HG03060 (cell line): ENCODE measurements at regions not wholly inside any gene's neighbourhood (a gene's known extent, or its start where the extent isn't known, plus 50 kb on each side); places are given as distances from the start of the nearest gene placed in this dataset.

ENCODE experiments used
- ATAC-seq: cut with Tn5 transposase; IDR thresholded peaks from one replicate; pipeline ENCODE4 v1.9.1; 2021; ENCODE audit warnings: low read depth, moderate number of reproducible peaks; ENCODE audit not compliant: unreplicated experiment

- ATAC-seq: no peak
These were observed 56.6 kb downstream of the SPRY2 start for GRCh38 chr13:80284290-80284689.

DNA sequence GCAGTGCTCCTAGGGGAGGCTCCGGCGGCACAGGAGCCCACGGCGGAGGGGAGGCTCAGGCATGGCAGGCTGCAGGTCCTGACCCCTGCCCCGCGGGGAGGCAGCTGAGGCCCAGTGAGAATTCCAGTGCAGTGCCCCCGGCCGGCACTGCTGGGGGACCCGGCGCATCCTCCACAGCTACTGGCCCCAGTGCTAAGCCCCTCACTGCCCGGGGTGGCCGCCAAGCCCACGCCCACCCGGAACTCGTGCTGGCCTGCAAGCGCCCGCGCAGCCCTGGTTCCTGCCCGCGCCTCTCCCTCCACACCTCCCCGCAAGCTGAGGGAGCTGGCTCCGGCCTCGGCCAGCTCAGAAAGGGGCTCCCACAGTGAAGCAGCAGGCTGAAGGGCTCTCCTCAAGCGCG lies 62.2 kb downstream of the SPRY2 start:
- no peak for ATAC-seq

DNA sequence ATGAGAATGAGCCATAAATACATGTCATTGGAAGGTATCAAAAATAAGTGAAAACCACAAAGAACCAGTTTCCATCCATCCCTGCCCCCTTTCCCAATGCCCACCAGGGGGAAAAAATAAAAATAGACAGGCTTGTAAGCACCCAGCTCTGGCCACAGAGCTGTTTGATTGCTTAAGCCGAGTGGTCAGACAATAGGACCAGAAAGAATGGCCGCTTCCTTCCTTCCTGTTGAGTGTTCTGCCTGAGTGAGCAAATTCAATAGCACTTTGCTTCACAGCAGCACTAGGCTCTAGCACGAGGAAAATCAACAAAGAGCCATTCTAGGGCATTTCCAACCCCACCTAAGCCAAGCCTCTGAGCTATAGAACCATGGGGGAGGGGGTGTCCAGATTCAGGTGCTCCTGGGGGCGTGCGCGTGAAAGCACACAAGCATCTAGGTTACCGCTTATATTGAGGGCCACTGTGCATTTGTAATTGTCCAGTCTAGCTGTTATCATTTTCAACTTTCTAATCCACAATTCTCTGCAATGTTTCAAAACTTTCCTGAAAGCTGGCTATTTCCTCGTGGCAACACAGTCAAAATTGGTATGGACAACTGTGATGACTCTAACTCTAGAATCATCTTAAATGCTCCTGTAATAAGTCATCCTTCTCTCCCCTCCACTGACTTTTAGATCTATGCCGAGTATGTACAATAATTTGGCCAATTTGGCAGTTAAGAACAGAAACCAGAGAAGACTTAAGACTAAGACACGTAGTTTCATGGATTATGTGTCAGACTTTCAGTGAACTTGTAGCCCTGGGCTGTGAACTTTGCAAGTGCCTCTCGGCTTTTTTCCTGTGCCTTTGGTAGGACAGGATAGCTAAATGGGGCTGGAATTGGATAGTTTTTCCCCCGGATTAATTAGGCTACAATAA lies 64.3 kb downstream of the SPRY2 start:
- ATAC-seq: no peak

- no peak for ATAC-seq
These were observed 66.3 kb downstream of the SPRY2 start for GRCh38 chr13:80274643-80275042.

GRCh38 chr13:80273718-80274117 lies 67.2 kb downstream of the SPRY2 start:
- no peak for ATAC-seq

- ATAC-seq: peak; percentile 78
These were observed 75.6 kb downstream of the SPRY2 start for GRCh38 chr13:80265348-80265747.

- no peak for ATAC-seq
These were observed 77.0 kb downstream of the SPRY2 start for GRCh38 chr13:80263745-80264513.

DNA sequence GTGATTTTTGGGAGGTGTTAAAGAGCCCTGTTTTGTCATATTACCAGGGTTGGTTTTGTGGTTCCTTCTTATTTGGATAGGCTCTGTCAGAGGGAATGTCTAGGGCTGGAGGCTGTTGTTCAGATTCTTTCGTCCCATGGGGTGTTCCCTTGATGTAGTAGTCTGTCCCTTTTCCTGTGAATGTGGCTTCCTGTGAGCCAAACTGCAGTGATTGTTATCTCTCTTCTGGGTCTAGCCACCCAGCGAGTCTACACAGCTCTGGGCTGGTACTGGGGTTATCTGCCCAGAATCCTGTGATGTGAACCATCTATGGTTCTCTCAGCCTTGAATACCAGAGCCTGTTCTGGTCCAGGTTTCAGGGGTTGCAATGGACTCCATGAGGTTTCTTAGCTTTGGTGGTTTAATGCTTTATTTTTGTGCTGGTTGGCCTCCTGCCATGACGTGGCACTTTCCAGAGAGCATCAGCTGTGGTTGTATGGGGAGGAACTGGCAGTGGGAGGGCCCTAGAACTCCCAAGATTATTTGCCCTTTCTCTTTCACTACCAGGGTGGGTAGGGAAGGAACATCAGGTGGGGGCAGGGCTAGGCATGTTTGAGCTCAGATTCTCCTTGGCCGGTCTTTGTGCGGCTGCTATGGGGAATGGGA lies 78.8 kb downstream of the SPRY2 start:
- ATAC-seq: no peak

DNA sequence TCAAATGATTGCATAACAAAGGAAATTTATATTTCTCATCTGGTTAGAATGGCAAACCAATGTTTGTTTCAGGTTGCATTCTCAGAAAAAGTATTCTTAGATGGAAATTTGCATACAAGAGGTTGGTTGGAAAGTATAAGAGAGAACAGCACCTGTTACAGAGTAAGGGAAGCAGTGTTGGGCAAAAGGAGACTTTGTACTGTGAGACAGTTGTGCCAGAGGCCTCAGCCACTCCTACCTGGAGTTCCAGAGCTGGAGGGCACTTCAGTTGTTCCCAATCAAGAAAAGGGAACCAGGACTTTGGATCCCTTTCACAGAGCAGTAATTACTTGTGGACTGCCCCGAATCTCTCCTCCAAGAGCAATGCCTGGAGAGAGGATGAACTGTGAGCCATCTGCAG lies 81.8 kb downstream of the SPRY2 start:
- ATAC-seq: peak; percentile 73

DNA sequence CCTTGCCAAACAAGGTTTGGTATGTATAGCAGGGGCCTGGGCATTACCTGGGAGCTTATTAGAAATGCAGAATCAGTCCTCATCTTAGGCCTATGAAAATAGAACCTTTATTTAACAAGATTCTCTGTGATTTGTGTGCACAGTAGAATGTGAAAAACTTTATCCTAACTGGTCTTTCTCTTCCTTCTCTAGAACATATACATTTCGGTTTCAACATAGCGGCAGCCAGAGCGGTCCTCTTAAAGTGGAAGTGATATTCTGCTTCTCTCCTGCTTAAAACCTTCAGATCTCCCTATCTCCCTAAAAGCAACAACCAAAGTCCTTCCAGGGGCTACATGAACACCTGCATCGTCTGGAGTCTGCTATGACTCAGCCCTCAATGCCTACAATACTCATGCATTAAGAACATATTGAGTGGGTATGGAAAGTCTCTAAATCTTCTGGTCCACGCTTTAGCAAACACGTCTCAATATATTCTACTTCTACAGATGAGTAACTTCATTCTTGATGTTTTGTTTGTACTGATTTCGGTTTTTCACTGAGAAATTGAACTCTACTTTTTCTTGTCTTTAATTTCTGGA lies 84.5 kb downstream of the SPRY2 start:
- ATAC-seq: peak; percentile 87

DNA sequence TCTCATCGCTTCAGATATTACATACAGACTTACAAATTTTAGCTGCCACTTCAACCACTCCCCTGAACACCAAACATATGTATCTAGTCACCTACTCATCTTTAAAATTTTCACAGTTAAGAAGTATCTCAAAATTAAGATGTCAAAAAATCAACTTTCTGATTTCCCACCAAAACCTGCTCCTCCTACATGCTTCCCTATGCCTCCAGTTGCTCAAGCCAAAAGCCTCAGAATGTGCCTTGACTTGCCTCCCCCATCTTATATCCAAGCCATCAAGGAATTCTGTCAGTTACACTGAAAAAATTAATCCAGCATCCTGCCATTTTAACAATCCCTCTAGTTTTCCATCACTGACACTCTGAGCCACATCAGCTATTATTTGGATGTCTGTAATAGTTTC lies 85.0 kb downstream of the SPRY2 start:
- ATAC-seq: no peak

GRCh38 chr13:80251403-80251802 lies 89.5 kb downstream of the SPRY2 start:
- ATAC-seq: no peak

GRCh38 chr13:80250213-80250810 lies 90.6 kb downstream of the SPRY2 start:
- ATAC-seq: no peak

DNA sequence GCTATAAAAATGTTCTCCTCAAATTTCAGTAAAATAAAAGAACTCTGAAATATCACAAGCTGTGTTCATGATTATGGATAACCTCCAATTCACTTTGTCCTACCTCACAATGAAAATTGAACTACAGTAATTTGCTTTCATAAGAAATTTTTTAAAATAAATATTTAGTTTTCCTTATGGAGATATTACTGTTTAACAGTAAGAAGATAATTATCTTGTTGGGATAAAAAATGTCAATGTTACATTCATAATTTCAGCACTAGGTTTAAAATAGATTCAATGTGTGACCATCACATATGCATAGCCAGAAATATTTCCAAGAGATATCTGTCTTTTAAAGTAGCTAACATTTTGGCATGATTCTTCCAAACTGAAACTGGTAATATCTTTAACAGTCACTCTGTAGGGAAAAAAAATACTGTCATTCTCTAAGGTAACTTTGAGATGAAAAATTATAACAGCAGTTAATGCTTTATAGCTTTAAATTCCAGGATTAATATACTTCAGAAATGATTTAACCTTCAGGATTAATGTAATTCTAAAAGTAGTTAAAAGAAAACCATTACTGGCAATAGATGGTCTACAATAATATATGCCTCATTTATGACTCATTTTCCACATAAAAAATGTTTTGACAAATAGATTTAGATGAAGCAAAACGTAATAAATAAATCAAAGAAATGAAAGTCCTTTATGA lies 91.3 kb downstream of the SPRY2 start:
- no peak for ATAC-seq

- ATAC-seq: no peak
These were observed 95.7 kb downstream of the SPRY2 start for GRCh38 chr13:80245162-80245733.

DNA sequence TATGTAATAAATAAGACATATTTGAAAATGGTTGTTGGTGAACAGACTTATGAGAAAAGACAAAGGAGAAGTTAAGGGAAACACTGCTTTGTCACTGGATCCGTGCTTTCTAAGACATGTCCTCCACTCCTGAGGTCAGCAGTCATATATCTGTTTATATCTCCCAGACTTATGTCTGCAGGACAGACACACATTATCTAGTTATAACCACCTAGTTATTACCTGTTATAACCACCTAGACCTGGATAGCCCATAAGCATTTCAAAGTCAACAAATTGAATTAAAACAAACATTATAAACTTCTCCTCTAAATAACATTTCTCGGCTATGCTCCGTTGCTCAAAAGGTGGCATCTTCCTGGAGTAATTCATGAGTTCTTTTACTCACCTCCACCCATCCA lies 96.4 kb downstream of the SPRY2 start:
- no peak for ATAC-seq

- ATAC-seq: no peak
These were observed 98.0 kb downstream of the SPRY2 start for GRCh38 chr13:80242728-80243427.

DNA sequence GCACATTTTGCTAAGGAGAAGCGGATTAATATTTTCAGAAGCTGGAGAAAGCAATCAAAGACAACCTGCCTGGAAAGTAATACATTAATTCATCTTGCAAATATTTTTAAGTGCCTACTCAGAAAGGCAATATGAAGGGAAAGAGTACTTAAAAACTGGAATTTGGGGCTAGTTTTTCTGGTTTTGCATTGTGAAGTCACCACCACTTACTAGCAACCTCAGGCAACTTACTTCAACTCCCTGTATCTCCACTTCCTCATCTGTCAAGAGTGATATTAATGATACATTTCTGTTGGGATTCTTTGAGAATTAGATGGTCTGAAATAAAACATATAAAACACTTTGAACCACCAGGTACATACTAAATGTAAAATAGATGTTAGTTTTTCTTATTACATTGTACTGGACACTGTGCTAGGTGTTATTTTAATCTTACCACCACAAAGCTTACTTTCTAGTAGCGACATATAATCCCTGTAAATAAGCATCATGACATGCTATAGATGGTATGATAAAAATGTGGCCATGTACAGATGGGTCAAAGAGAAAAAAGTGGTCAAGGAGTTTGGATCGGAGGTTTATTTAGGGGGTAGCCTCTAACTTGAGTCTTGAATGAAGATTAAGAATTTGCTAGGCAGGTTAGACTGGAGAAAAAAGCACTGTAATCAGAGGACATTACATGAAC lies 101.2 kb downstream of the SPRY2 start:
- no peak for ATAC-seq
